ENCODE measurements at regions not wholly inside any gene's neighbourhood (a gene's known extent, or its start where the extent isn't known, plus 50 kb on each side); places are given as distances from the start of the nearest gene placed in this dataset.

DNA sequence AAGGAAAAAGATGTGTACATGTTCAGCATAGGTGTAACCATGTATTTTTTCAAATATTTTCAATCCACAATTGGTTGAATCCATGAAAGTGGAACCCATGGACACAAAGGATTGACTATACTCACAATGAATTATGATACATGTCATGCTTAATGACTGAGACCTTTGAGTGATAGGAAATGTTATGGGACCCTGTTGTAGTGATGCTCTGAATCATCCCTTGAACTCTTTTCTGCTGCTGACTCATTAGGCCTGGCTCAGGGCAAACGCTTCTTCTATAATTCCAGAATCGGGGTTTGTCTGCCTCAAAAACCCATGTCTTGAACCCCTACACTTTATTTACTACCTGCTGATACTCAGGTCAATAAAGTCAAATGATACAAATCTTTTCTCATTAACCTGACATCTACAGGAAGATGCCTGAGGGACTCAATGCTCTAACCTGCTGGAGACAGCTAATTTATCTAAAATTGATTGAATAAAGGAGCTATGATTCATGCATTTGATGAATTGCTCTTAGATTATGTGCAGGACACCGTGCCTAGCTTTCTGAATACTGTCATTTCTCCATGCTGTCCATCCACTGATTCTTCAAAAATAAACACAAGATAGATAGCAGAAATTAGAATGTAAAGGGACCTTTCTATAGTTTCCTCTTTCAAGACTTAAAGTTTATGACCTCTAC, 260.1 kb downstream of the PRELID2 start:
- Mint-ChIP-seq H3K36me3 (no peaks in the 10 kb centered on the region), H3K27me3 (no peaks in the 10 kb centered on the region), H3K4me1 (no peaks in the 10 kb centered on the region), H3K4me3 (no peak overlapping the region), H3K27ac (no peak overlapping the region), H3K9me3 (peaks cover 12 to 21% of the 10 kb centered on the region in 2 donors)
- no peak for DNase-seq
- ATAC-seq (replicated peaks): no peak

DNA sequence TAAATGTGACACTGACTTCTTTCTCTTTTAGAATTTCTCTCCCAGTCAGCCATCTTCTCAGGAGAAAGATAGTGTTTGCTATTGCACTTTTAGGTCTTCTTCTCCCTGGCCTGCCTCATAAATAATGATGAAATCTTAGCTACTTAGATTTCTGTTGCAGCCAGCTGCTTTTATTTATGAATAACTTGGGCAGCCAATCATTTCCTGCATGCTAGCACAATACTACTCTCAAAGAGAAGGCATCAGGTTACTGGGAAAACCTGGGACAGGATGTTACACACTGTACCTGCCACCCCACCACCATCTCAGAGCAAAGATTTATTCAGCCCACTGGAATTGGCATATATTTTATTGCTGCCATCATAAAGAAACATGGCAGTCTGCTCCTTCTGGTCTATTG, 266.6 kb downstream of the PRELID2 start:
- Mint-ChIP-seq H3K4me1 (no peaks in the 10 kb centered on the region), H3K4me3 (no peak overlapping the region), H3K9me3 (peaks cover 2 to 9% of the 10 kb centered on the region in 2 donors), H3K27me3 (no peaks in the 10 kb centered on the region), H3K36me3 (no peaks in the 10 kb centered on the region), H3K27ac (no peak overlapping the region)
- ATAC-seq (replicated peaks): no peak
- no peak for DNase-seq

DNA sequence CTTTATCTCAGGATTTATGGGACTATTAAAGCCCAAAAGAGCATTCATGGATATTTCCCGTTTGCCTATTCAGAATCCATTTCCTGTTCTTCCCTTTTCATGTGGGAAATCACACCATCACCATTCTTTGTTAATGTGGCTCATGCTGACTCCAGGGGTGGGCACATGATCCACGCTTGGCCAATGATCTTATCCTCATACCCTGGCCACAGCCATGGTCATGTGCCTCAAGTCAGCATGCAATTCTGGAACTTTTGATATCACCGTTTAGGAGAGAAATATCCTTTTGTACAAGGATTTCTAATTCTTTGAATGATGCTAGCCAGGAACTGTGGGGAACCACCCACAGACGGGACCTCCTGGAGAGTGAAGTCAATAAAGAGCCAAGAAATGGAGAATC, 272.2 kb downstream of the PRELID2 start:
- no peaks in the 10 kb centered on the region for H3K36me3 Mint-ChIP-seq
- DNase-seq (no peak), ATAC-seq (replicated peaks) (no peak)
- no peak overlapping the region for H3K27ac Mint-ChIP-seq
- H3K4me1 Mint-ChIP-seq: no peaks in the 10 kb centered on the region
- peaks cover 0 to 4% of the 10 kb centered on the region in 2 donors for H3K9me3 Mint-ChIP-seq
- no peak overlapping the region for H3K4me3 Mint-ChIP-seq
- H3K27me3 Mint-ChIP-seq: no peaks in the 10 kb centered on the region

DNA sequence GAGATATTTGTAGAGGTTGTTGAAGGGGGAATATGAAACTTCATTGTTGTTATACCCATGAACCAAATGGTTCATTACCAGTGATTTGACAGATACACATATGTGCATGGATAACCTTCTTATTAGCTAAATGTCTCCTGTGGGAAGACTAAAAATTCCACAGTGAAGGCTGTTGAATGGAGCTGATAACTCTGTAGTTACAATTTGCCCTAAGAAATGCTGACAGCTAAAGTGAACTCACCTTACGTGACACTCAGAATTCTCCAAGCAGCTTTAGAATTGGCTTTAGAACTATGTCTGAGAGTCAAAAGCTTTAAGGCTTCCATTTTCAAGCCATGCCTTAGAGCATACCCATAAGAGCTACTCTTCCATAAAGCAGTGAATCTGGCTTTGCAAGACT, 276.9 kb downstream of the PRELID2 start:
- no peak for DNase-seq
- H3K36me3 Mint-ChIP-seq: no peaks in the 10 kb centered on the region
- H3K4me1 Mint-ChIP-seq: no peaks in the 10 kb centered on the region
- no peak for ATAC-seq (replicated peaks)
- no peak overlapping the region for H3K4me3 Mint-ChIP-seq
- H3K9me3 Mint-ChIP-seq: no peaks in the 10 kb centered on the region
- H3K27ac Mint-ChIP-seq: no peak overlapping the region
- no peaks in the 10 kb centered on the region for H3K27me3 Mint-ChIP-seq

DNA sequence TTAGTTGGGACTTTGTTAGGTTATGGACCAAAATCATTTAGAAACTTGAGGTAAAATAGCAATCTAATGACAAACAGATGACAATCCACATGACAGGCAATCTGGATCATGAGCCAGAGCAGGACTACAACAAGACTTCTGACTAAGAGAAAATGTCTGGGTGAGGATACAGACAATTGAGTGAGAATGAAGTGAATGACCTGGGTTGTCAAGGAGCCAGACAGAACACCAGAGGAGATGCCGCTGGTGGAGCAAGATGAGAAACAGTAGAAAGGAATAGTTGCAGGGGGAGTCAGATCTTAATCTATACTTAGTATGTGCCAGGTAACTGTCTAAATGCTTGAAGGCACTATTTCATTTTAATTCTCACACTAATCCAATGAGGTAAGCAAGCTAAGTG, 277.8 kb downstream of the PRELID2 start:
- Mint-ChIP-seq H3K9me3 (no peaks in the 10 kb centered on the region), H3K4me3 (no peak overlapping the region), H3K27ac (no peak overlapping the region), H3K36me3 (no peaks in the 10 kb centered on the region), H3K4me1 (no peaks in the 10 kb centered on the region), H3K27me3 (no peaks in the 10 kb centered on the region)
- no peak for ATAC-seq (replicated peaks)
- no peak for DNase-seq

DNA sequence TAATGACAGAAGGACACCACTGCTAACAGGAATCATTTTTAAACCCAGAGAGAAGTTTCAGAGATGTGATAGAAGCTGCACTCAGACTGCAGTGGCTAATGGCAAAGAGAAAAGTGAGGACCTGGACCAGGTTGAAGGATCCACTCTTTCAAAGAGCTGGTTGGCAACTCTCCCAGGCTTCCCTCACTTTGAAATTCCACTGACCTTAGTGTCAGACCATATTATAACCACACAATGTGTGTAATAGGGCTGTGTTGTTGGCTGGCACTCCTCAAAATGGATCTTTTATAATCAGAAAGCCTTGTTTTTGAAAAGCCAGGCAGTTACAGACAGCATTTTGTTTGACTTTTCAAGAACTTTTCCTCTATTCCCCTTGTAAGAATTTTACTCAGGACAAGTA, 280.7 kb downstream of the PRELID2 start:
- DNase-seq (no peak), ATAC-seq (replicated peaks) (no peak)
- Mint-ChIP-seq H3K4me3 (no peak overlapping the region), H3K27ac (no peak overlapping the region), H3K9me3 (no peaks in the 10 kb centered on the region), H3K36me3 (no peaks in the 10 kb centered on the region), H3K27me3 (no peaks in the 10 kb centered on the region), H3K4me1 (no peaks in the 10 kb centered on the region)

DNA sequence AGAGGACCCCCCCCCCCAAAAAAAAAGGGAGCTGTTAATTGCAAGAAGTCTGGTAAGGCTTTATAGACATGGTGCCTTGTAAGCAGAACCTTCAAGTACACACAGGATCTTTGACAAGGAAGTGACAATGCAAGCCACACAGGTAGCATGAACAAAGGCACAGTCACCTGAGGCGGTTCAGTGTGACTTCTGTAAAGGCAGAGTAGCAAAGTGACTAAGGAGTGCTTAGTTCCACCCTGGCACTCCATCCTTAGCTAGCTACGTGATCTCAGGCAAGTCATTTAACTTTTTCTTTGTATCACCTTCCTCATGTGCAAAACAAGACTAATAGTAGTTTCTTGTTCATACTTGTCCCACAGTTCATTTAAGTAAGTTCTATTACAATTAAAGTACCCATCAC, 282.0 kb downstream of the PRELID2 start:
- Mint-ChIP-seq H3K4me1 (no peaks in the 10 kb centered on the region), H3K27me3 (no peaks in the 10 kb centered on the region), H3K36me3 (no peaks in the 10 kb centered on the region), H3K27ac (no peak overlapping the region), H3K9me3 (peaks cover 0 to 3% of the 10 kb centered on the region in 2 donors), H3K4me3 (no peak overlapping the region)
- DNase-seq (no peak), ATAC-seq (replicated peaks) (no peak)

DNA sequence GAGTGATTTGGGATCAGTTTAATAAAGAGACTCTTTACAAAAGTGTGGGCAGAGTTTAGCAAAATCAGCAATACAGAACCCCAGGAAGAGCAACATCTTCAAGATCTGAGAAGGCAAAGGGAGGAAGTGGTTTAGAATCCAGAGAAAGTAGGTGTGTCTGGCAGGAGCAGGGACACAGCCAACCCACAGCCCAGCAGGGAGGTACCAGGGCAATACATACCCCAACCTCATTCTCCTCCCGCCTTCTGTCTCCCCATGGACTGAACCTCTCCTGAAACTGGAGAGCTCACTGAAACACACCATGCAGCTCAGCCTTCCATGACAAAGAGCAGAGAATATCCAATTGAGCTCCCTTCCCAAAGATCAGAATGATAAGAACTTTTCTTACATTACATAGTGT, 283.4 kb downstream of the PRELID2 start:
- H3K36me3 Mint-ChIP-seq: no peaks in the 10 kb centered on the region
- H3K27ac Mint-ChIP-seq: no peak overlapping the region
- ATAC-seq (replicated peaks): no peak
- no peaks in the 10 kb centered on the region for H3K27me3 Mint-ChIP-seq
- H3K4me1 Mint-ChIP-seq: no peaks in the 10 kb centered on the region
- DNase-seq: no peak
- H3K4me3 Mint-ChIP-seq: no peak overlapping the region
- H3K9me3 Mint-ChIP-seq: peaks cover 0 to 3% of the 10 kb centered on the region in 2 donors

DNA sequence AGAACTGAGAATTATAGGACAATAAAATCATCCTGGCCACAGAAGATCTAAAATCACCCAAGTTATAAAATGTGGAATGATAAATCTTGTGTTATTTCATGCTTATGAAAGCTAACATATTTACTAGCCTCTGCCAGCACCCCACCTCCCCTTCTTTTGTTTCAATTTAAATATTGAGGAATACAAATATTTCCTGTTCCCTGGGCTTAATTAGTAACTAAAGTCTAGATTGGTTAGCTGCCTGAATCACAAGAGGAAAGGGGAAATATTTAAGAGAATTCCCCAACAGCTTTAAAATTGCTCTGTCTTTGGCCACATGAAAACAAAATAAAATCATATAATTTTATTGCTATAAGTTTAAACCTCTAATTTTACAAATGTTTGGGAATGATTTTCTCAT, 287.0 kb downstream of the PRELID2 start:
- H3K27ac Mint-ChIP-seq: no peak overlapping the region
- DNase-seq (no peak), ATAC-seq (replicated peaks) (no peak)
- H3K27me3 Mint-ChIP-seq: no peaks in the 10 kb centered on the region
- H3K9me3 Mint-ChIP-seq: peaks cover 0 to 3% of the 10 kb centered on the region in 2 donors
- no peak overlapping the region for H3K4me3 Mint-ChIP-seq
- H3K36me3 Mint-ChIP-seq: no peaks in the 10 kb centered on the region
- H3K4me1 Mint-ChIP-seq: no peaks in the 10 kb centered on the region

DNA sequence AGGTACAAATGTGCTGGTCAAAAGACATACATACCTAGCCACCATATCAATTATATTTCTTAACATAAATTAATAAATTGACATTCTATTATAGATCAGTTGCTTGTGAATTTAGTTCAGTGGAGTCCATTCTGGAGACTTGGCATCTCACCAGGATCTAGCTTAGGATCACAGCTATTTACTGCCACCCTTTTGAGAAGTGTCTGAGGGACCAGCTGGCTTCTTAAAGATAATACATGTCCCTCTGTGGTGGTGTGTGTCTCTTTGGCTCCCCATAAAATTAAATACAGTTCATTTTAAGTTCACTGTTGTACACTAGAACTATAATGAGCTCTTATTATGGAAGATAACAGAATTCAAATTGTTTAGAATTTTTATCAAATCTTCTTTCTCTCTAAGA, 290.7 kb downstream of the PRELID2 start:
- no peak overlapping the region for H3K27ac Mint-ChIP-seq
- no peaks in the 10 kb centered on the region for H3K27me3 Mint-ChIP-seq
- DNase-seq (no peak), ATAC-seq (replicated peaks) (no peak)
- H3K36me3 Mint-ChIP-seq: no peaks in the 10 kb centered on the region
- H3K9me3 Mint-ChIP-seq: peaks cover 0 to 3% of the 10 kb centered on the region in 2 donors
- H3K4me3 Mint-ChIP-seq: no peak overlapping the region
- no peaks in the 10 kb centered on the region for H3K4me1 Mint-ChIP-seq

DNA sequence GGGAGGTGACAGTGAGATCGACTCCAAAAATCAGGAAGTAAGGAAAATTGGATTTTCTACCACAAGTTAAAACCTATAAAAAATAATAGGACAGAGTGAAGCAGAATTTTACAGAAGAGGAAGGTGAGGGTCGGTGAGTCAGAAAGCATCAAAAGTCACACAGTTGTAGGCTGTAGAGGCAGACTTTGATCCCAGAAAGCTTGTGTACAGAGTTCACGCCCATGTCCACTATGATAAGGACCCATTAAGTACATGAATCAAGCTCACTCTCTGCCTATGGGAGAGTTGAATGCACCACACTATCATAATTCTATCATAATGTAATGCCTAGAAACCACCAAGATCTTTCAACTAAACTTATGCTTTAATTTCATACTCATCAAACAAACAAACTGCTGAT, 291.2 kb downstream of the PRELID2 start:
- no peaks in the 10 kb centered on the region for H3K27me3 Mint-ChIP-seq
- DNase-seq (no peak), ATAC-seq (replicated peaks) (no peak)
- H3K27ac Mint-ChIP-seq: no peak overlapping the region
- peaks cover 0 to 3% of the 10 kb centered on the region in 2 donors for H3K9me3 Mint-ChIP-seq
- no peaks in the 10 kb centered on the region for H3K36me3 Mint-ChIP-seq
- no peaks in the 10 kb centered on the region for H3K4me1 Mint-ChIP-seq
- H3K4me3 Mint-ChIP-seq: no peak overlapping the region

DNA sequence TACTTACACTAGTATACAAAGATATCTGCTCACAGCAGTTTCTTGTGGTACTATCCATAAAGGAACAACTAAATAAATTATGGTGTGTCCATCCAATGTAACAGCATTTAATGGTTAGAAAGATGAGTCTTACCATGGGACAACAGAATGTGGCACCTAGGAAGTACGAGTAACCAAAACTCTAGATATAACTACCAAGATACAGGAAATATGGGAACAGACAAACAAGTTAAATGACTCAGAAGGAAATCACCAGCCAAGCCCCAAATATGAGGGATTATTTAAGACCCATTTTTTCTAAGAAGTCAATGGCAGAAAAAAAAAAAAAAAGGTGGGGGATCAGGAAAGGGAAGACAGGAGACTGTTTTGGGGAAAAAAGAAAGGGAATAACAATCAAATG, 294.8 kb downstream of the PRELID2 start:
- Mint-ChIP-seq H3K27ac (no peak overlapping the region), H3K4me1 (no peaks in the 10 kb centered on the region), H3K9me3 (peaks cover 4 to 5% of the 10 kb centered on the region in 2 donors), H3K4me3 (no peak overlapping the region), H3K36me3 (no peaks in the 10 kb centered on the region), H3K27me3 (no peaks in the 10 kb centered on the region)
- no peak for DNase-seq
- ATAC-seq (replicated peaks): no peak

DNA sequence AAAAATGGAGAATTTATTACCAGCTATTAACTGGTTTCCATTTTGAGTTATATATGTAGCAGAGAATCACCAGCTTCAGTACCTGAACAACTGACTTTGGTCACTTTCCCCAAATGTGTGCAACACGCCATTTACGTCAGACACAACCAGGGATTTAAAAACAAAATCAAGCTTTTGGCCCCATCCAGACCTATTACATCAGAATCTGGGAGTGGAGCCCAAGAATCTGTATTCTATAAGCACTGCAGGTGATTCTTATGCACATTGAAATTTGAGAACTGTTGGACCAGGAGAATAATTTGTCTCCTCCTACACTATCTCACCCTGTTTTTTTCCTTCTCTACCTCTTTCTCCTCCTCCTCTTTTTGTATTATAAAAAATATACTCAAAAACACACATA, 295.9 kb downstream of the PRELID2 start:
- no peaks in the 10 kb centered on the region for H3K36me3 Mint-ChIP-seq

DNA sequence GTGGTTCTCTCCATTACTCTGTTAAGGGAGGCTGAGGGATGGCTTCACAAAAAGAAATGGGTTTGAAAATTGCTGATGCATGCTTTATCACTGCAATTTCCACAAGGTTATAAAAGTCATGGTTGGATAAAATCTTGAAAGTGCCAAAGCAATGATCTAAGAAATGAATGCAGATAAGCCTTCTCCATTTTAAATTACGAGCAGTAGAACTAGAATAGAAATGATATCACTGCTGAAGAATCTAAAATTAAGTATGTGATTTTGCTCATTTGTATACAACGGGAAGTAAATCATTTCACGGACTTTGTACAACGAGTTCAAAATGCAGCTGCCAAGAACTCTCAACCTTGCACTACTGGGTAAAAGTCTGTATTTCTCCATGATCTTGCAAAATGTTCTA, 299.0 kb downstream of the PRELID2 start:
- no peak for DNase-seq
- Mint-ChIP-seq H3K4me1 (no peaks in the 10 kb centered on the region), H3K9me3 (peaks cover 4 to 5% of the 10 kb centered on the region in 2 donors), H3K27me3 (no peaks in the 10 kb centered on the region), H3K27ac (no peak overlapping the region), H3K36me3 (no peaks in the 10 kb centered on the region), H3K4me3 (no peak overlapping the region)
- no peak for ATAC-seq (replicated peaks)

More for the DNA sequence above, 295.9 kb downstream of the PRELID2 start:
- H3K27ac Mint-ChIP-seq: no peak overlapping the region
- H3K4me3 Mint-ChIP-seq: no peak overlapping the region
- no peaks in the 10 kb centered on the region for H3K27me3 Mint-ChIP-seq
- no peaks in the 10 kb centered on the region for H3K4me1 Mint-ChIP-seq
- peaks cover 4 to 5% of the 10 kb centered on the region in 2 donors for H3K9me3 Mint-ChIP-seq
- ATAC-seq (replicated peaks) (no peak), DNase-seq (no peak)

DNA sequence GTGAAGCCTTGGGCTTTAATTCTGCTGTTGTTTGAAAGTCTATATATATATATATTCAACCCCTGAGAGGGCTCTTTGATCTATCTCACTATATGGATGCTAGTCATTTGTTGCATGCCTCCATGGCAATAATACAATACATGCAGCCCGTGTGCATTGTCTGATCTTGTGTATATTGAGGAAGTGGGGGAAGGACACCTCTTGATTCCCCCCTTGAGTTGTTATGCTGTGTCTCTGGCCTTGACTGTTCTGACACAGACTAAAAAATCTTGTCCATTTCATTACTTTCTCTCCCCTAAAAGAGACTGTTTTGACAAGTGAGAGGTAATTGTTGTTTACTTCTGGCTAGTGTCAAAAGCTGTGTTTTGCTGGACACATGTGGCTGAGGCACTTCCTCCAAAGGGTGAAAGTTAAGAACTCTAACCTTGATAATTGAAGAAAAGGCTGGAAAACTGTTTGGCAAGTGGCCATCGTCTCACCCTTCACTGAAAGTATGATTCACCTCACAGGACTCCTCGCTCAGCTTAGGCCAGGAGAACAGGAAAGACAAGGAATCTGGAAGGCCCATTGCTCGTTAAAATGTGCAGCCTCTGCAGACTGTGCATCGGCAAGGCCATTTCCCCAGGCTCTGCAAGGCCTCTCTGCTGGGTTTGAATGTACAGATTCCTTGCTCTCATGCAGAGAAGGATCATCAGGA, 304.0 kb downstream of the PRELID2 start:
- Mint-ChIP-seq H3K36me3 (no peaks in the 10 kb centered on the region), H3K9me3 (peaks cover 0 to 3% of the 10 kb centered on the region in 2 donors), H3K27ac (no peak overlapping the region), H3K4me1 (no peaks in the 10 kb centered on the region), H3K4me3 (no peak overlapping the region), H3K27me3 (no peaks in the 10 kb centered on the region)
- ATAC-seq (replicated peaks): no peak
- no peak for DNase-seq
